ENCODE measurements at regions not wholly inside any gene's neighbourhood (a gene's known extent, or its start where the extent isn't known, plus 50 kb on each side); places are given as distances from the start of the nearest gene placed in this dataset.
"Not testable (repeated sequence)": the region's sequence is repeated elsewhere in the genome, so short reads cannot be mapped to it uniquely, and the experiment has no call there.

DNA sequence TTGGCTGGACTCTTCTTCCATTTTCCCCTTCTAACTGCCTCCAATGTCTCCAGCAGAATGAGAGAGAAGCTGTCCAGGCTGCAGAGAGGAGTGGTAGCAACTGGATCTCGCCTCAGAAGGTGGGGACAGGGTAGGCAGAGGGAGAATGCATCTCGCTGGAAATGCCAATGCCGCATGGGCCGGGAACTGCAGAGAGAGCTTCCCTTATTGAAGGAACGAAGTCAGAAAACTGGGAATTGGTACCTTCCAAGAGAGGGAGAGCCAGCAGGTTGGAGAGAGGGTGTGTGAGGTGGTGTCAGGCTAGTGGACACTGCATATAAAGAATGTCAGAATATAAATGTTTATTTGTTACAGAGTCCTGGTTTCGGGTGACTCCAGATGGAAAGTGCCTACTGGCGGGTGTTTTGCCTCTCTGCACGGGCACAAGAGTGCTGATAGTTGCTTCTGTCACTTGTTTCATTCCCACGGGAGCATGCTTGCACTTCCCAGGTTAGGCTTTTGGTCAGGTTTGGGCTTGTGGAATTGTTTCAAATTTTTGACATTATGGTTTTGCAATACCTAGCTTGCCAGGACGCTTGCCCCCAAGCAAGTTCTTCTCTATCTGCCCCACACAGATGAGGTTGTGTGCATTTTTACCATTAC, 156.8 kb upstream of the STS start:
- peaks cover 21% of the 10 kb centered on the region for H3K9me3 ChIP-seq

DNA sequence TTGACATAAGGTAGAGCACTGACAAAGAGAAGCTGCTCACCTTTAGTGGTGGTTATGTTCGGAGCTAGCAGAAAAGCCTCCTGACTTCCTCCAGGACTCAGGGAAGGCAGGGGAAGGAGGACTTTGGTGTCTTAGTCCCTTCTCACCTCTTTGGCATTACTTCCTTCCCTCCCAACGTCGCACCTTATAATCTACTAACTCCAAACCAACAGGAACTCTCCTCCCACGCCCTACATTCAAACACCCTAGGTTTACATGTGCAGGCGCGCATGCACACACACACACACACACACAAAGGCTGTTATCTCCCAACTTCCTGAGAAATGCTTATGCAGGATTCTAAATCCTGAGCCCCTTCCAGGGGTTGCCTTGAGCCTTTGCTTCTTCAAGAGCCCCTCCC, 157.7 kb upstream of the STS start:
- H3K27me3 ChIP-seq (ENCODE audit: insufficient read depth in 3 of 3, low read length in 2 of 3): no peaks in the 10 kb centered on the region
- no peaks in the 10 kb centered on the region for H3K4me1 ChIP-seq
- no peaks in the 10 kb centered on the region for H3K36me3 ChIP-seq (ENCODE audit: insufficient read depth in 1 of 2, low read depth in 1 of 2)
- WGBS, 3 donors: 90 to 93% (median 90%) methylated on average over 6 of the region's 6 CpGs
- H3K27ac ChIP-seq: no peak overlapping the region
- TF ChIP-seq, protein P1, sequence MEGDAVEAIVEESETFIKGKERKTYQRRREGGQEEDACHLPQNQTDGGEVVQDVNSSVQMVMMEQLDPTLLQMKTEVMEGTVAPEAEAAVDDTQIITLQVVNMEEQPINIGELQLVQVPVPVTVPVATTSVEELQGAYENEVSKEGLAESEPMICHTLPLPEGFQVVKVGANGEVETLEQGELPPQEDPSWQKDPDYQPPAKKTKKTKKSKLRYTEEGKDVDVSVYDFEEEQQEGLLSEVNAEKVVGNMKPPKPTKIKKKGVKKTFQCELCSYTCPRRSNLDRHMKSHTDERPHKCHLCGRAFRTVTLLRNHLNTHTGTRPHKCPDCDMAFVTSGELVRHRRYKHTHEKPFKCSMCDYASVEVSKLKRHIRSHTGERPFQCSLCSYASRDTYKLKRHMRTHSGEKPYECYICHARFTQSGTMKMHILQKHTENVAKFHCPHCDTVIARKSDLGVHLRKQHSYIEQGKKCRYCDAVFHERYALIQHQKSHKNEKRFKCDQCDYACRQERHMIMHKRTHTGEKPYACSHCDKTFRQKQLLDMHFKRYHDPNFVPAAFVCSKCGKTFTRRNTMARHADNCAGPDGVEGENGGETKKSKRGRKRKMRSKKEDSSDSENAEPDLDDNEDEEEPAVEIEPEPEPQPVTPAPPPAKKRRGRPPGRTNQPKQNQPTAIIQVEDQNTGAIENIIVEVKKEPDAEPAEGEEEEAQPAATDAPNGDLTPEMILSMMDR (IDR thresholded peaks at IDR 0.05): no peak
- peaks cover 15% of the 10 kb centered on the region for H3K9me3 ChIP-seq
- no peak overlapping the region for H3K4me3 ChIP-seq
- intact Hi-C loops (cut with DNase I): no loop called here
- ATAC-seq (no peak), DNase-seq (no peak)

More for the DNA sequence above, 156.8 kb upstream of the STS start:
- DNase-seq (no peak), ATAC-seq (no peak)
- intact Hi-C loops (cut with DNase I): no loop called here
- no peaks in the 10 kb centered on the region for H3K27me3 ChIP-seq (ENCODE audit: insufficient read depth in 3 of 3, low read length in 2 of 3)
- H3K4me3 ChIP-seq: no peak overlapping the region
- no peak overlapping the region for H3K27ac ChIP-seq
- H3K4me1 ChIP-seq: no peaks in the 10 kb centered on the region
- no peaks in the 10 kb centered on the region for H3K36me3 ChIP-seq (ENCODE audit: insufficient read depth in 1 of 2, low read depth in 1 of 2)
- TF ChIP-seq, protein P1 (IDR thresholded peaks at IDR 0.05): no peak
- 82 to 90% (median 86%) methylated on average over 9 to 10 of the region's 10 CpGs for WGBS, 3 donors

DNA sequence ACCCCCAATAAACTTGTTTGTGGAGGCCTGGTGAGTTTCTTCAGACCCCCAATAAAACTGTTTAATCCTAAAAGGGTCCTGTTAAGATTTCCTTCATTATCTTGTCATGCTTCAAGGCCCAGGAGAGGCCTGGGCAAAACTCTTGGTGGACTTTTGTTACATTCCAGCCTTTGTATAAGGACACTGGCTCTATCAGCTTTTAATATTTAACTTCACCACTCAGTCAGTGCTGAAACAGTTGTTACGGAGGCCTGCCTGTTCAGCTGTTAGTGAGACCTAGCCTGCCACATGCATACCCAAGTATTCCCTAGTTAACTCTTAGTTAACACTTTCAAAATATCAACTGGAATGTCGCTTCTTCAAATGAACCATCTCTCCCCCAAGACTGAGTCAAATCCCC, 158.8 kb upstream of the STS start:
- 81 to 95% (median 87%) methylated on average over 2 of the region's 2 CpGs for WGBS, 3 donors
- H3K9me3 ChIP-seq; H3K4me3 ChIP-seq; H3K27ac ChIP-seq; DNase-seq; H3K27me3 ChIP-seq (ENCODE audit: insufficient read depth in 3 of 3, low read length in 2 of 3); H3K4me1 ChIP-seq; ATAC-seq; H3K36me3 ChIP-seq (ENCODE audit: insufficient read depth in 1 of 2, low read depth in 1 of 2); intact Hi-C loops (cut with DNase I): not testable (repeated sequence)

DNA sequence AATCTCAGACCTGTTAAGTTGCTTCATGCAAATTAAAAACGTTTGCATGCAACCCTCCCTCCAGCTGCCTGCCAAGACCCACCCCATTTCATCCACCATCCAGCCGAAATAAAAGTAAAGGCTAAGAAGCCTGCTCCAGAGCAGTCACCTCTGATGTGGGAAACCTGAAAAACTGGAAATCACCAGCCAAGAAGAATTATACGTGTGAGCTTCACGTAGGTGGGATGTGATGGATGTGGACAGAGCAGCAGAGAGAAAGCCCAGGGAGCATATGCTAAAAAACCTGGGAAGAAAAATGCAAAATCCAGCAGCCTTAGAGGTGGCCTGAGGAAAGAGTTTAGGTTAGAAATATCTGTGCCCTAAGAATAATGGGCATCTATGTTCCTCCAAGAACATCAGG, 160.6 kb upstream of the STS start:
- DNase-seq: no peak
- TF ChIP-seq, protein P1 (IDR thresholded peaks at IDR 0.05): no peak
- no peaks in the 10 kb centered on the region for H3K36me3 ChIP-seq (ENCODE audit: insufficient read depth in 1 of 2, low read depth in 1 of 2)
- ATAC-seq: no peak
- 59 to 60% (median 60%) methylated on average over 4 of the region's 4 CpGs for WGBS, 3 donors
- H3K4me1 ChIP-seq: no peaks in the 10 kb centered on the region
- intact Hi-C loops (cut with DNase I): no loop called here
- H3K9me3 ChIP-seq: no peaks in the 10 kb centered on the region
- H3K27me3 ChIP-seq (ENCODE audit: insufficient read depth in 3 of 3, low read length in 2 of 3): no peaks in the 10 kb centered on the region
- H3K27ac ChIP-seq: no peak overlapping the region
- no peak overlapping the region for H3K4me3 ChIP-seq

DNA sequence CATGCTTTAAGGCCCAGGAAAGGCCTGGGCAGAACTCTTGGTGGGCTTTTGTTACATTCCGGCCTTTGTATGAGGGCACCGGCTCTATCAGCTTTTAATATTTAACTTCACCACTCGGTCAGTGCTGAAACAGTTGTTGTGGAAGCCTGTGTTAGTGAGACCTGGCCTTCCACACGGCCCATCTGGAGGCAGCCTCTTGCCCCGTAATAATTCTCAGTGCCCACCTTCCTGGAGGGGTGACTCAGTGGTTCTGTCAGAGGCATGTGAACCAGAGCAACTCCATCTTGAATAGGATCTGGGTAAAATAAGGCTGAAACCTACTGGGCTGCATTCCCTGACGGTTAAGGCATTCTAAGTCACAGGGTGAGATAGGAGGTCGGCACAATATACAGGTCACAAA, 162.0 kb upstream of the STS start:
- Histone ChIP-seq H3K9me3 (no peaks in the 10 kb centered on the region), H3K27me3 (ENCODE audit: insufficient read depth in 3 of 3, low read length in 2 of 3) (no peaks in the 10 kb centered on the region), H3K4me1 (no peaks in the 10 kb centered on the region), H3K36me3 (ENCODE audit: insufficient read depth in 1 of 2, low read depth in 1 of 2) (no peaks in the 10 kb centered on the region), H3K4me3 (no peak overlapping the region), H3K27ac (no peak overlapping the region)
- WGBS, 3 donors: 91 to 93% (median 93%) methylated on average over 7 of the region's 7 CpGs
- TF ChIP-seq, protein P1 (IDR thresholded peaks at IDR 0.05): no peak
- DNase-seq (no peak), ATAC-seq (no peak)
- intact Hi-C loops (cut with DNase I): no loop called here
